ENCODE measurements at regions not wholly inside any gene's neighbourhood (a gene's known extent, or its start where the extent isn't known, plus 50 kb on each side); places are given as distances from the start of the nearest gene placed in this dataset.

DNA sequence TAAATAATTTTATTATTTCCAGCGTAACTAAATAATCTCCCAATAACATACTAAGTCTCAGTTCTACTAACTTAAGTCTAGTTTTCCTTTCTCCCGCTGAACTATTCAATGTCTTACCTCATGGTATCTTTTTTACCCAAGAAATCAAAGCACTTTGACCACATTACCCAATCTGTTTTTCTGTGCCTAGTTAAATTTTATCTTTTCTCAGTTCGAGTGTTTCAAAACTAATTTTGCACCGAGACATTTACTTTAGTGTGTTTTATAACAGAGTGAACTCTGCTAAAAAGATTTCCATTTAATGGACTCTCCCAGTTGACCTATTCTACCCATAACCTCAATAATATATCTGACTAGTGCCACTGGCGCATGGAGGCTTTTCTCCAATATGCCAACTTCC, 67.6 kb upstream of the IRF2 start:
- intact Hi-C loops (cut with DNase I): no loop called here
- H3K36me3 ChIP-seq: no peaks in the 10 kb centered on the region
- TF ChIP-seq, protein P1, sequence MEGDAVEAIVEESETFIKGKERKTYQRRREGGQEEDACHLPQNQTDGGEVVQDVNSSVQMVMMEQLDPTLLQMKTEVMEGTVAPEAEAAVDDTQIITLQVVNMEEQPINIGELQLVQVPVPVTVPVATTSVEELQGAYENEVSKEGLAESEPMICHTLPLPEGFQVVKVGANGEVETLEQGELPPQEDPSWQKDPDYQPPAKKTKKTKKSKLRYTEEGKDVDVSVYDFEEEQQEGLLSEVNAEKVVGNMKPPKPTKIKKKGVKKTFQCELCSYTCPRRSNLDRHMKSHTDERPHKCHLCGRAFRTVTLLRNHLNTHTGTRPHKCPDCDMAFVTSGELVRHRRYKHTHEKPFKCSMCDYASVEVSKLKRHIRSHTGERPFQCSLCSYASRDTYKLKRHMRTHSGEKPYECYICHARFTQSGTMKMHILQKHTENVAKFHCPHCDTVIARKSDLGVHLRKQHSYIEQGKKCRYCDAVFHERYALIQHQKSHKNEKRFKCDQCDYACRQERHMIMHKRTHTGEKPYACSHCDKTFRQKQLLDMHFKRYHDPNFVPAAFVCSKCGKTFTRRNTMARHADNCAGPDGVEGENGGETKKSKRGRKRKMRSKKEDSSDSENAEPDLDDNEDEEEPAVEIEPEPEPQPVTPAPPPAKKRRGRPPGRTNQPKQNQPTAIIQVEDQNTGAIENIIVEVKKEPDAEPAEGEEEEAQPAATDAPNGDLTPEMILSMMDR (IDR thresholded peaks at IDR 0.05): no peak
- no peak overlapping the region for H3K4me3 ChIP-seq
- no peaks in the 10 kb centered on the region for H3K27me3 ChIP-seq
- DNase-seq: no peak
- H3K4me1 ChIP-seq: no peaks in the 10 kb centered on the region
- no peak overlapping the region for H3K9ac ChIP-seq (ENCODE audit: low read depth in 2 of 2, low read length in 2 of 2)
- H3K9me3 ChIP-seq: no peaks in the 10 kb centered on the region
- no peak overlapping the region for H3K27ac ChIP-seq

- H3K27ac ChIP-seq: no peak overlapping the region
- no peaks in the 10 kb centered on the region for H3K9me3 ChIP-seq
- no peaks in the 10 kb centered on the region for H3K4me1 ChIP-seq
- TF ChIP-seq, protein P1 (IDR thresholded peaks at IDR 0.05): no peak
- DNase-seq: no peak
- H3K36me3 ChIP-seq: no peaks in the 10 kb centered on the region
- H3K9ac ChIP-seq (ENCODE audit: low read depth in 2 of 2, low read length in 2 of 2): no peak overlapping the region
- H3K27me3 ChIP-seq: no peaks in the 10 kb centered on the region
- no peak overlapping the region for H3K4me3 ChIP-seq
- intact Hi-C loops (cut with DNase I): no loop called here
These were observed 66.0 kb upstream of the IRF2 start for GRCh38 chr4:184540307-184540706.

GRCh38 chr4:184538023-184538599, 63.8 kb upstream of the IRF2 start:
- H3K4me1 ChIP-seq: no peaks in the 10 kb centered on the region
- peak; percentile 89 for DNase-seq
- TF ChIP-seq, protein P1 (IDR thresholded peaks at IDR 0.05): peak; percentile 60
- H3K27ac ChIP-seq: peak overlapping the region; percentile 96
- H3K9ac ChIP-seq (ENCODE audit: low read depth in 2 of 2, low read length in 2 of 2): peak overlapping the region; percentile 52 to 97
- no peaks in the 10 kb centered on the region for H3K27me3 ChIP-seq
- no peaks in the 10 kb centered on the region for H3K36me3 ChIP-seq
- H3K9me3 ChIP-seq: no peaks in the 10 kb centered on the region
- peak overlapping the region; percentile 62 for H3K4me3 ChIP-seq
- intact Hi-C loops (cut with DNase I): loop anchor here (5.0 kb wide), 2 partner anchors 151 to 251 kb away; no protein-coding TSS in a partner anchor

DNA sequence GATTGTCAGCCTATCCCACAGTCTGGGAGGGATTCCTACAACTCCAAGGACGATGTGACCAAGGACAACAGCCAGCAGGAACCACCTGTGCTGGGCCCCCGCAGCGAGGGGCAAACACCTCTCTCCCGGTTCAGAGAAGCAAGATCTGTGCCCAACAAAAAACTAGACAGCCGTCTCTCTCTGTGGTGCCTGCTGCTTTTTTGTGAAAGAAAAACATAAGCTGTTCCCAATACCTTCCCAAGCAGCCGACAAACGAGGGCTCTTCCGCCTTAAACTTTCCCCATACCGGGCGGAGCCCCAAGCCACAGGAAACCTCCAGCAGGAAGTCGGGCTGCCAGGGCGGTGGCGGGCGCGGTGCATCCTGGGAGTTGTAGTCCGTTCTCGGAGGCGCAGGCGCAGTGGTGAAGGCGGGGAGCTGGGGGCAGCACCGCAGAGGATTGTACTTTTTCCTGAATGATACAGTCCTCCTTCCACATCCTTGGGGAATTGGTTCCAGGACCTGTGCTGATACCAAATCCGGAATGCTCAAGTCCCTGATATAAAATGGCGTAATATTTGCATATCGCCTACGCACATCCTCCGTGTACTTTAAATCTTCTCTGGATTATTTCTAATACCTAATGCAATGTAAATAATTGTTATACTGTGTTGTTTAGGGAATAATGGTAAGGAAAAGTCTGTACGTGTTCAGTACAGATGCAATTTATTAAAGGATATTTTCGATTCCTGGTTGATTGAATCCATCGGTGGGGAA, 63.1 kb upstream of the IRF2 start:
- intact Hi-C loops (cut with DNase I): loop anchor here (5.0 kb wide), 2 partner anchors 150 to 250 kb away; no protein-coding TSS in a partner anchor
- TF ChIP-seq, protein P1 (IDR thresholded peaks at IDR 0.05): no peak
- H3K4me3 ChIP-seq: peak overlapping the region; percentile 62
- peak; percentile 98 for DNase-seq
- no peaks in the 10 kb centered on the region for H3K27me3 ChIP-seq
- H3K4me1 ChIP-seq: no peaks in the 10 kb centered on the region
- H3K9me3 ChIP-seq: no peaks in the 10 kb centered on the region
- peak overlapping the region; percentile 63 to 97 for H3K9ac ChIP-seq (ENCODE audit: low read depth in 2 of 2, low read length in 2 of 2)
- no peaks in the 10 kb centered on the region for H3K36me3 ChIP-seq
- peak overlapping the region; percentile 96 for H3K27ac ChIP-seq

- Histone ChIP-seq H3K4me1 (no peaks in the 10 kb centered on the region), H3K9me3 (no peaks in the 10 kb centered on the region), H3K27ac (peak overlapping the region; percentile 96), H3K9ac (ENCODE audit: low read depth in 2 of 2, low read length in 2 of 2) (peak overlapping the region; percentile 63 to 97), H3K36me3 (no peaks in the 10 kb centered on the region), H3K4me3 (peak overlapping the region; percentile 62), H3K27me3 (no peaks in the 10 kb centered on the region)
- intact Hi-C loops (cut with DNase I): loop anchor here (5.0 kb wide), 2 partner anchors 150 to 250 kb away; no protein-coding TSS in a partner anchor
- DNase-seq: peak; percentile 25
- TF ChIP-seq, protein P1 (IDR thresholded peaks at IDR 0.05): no peak
These were observed 62.5 kb upstream of the IRF2 start for GRCh38 chr4:184536881-184537248.

All from colonic mucosa (tissue), 4 donors.